ENCODE measurements at regions not wholly inside any gene's neighbourhood (a gene's known extent, or its start where the extent isn't known, plus 50 kb on each side); places are given as distances from the start of the nearest gene placed in this dataset.

DNA sequence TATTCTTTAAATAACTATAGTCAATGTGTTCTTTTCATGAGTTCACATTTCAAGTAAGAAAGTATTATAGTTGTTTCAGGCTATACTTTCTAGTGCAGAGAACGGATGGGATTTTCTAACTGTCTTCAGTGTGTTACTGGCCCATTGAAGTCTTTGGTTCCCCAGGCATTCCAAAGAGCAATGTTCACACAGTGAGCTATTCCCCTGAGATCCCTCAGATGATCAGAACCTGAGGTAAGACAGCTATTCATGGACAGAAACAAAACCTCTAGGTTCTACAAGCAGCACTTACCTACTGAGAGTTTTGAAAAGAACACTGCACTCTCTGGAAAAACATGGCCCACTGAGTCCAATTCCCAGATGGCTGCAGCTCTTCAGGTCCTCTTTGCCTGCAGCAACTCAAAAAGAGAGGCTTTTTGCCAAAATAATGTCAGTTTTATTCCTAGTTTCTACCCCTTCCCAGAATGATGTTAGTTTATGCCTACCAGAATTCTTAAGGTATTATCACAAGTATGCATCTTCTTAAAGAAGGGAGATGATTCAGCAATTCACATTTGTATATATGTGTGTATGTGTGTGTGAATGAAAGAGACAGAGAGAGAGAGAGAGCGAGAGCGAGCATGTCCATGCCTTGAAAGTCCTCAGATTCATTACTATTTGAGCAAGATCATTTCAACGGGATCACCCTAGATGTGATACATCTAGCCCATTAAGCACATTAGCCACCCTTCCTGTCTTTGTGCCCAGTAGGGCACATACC, 146.1 kb downstream of the PDHA2 start:
- TF ChIP-seq, protein P1, sequence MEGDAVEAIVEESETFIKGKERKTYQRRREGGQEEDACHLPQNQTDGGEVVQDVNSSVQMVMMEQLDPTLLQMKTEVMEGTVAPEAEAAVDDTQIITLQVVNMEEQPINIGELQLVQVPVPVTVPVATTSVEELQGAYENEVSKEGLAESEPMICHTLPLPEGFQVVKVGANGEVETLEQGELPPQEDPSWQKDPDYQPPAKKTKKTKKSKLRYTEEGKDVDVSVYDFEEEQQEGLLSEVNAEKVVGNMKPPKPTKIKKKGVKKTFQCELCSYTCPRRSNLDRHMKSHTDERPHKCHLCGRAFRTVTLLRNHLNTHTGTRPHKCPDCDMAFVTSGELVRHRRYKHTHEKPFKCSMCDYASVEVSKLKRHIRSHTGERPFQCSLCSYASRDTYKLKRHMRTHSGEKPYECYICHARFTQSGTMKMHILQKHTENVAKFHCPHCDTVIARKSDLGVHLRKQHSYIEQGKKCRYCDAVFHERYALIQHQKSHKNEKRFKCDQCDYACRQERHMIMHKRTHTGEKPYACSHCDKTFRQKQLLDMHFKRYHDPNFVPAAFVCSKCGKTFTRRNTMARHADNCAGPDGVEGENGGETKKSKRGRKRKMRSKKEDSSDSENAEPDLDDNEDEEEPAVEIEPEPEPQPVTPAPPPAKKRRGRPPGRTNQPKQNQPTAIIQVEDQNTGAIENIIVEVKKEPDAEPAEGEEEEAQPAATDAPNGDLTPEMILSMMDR (IDR thresholded peaks at IDR 0.05; ENCODE audit: insufficient read depth, low read length), result no peak
- TF ChIP-seq POLR2AphosphoS5 (IDR thresholded peaks at IDR 0.05; ENCODE audit: low read depth), result no peak

Measured in HL-60 (cell line).